Right ventricle myocardium inferior (tissue), 1 donor: ENCODE measurements at regions not wholly inside any gene's neighbourhood (a gene's known extent, or its start where the extent isn't known, plus 50 kb on each side); places are given as distances from the start of the nearest gene placed in this dataset.

Experiments
- ATAC-seq: fragments of 200-7000 bp; cut with Tn5 transposase; one replicate; pipeline ENCODE4 v1.9.1; 2020; ENCODE audit warnings: mild to moderate bottlenecking, moderate library complexity
- DNase-seq: peaks from one replicate; pipeline ENCODE4 v3.0.0; 2021; ENCODE audit errors: missing footprints
- intact Hi-C: fragments of 100-400 bp; cut with DNase I; formaldehyde crosslinking; loops from one replicate; pipeline ENCODE4 v1.11.0; 2022
- donor health status: DM: no; HTN: yes; CAD: no; lungs with severe emphysema.

DNA sequence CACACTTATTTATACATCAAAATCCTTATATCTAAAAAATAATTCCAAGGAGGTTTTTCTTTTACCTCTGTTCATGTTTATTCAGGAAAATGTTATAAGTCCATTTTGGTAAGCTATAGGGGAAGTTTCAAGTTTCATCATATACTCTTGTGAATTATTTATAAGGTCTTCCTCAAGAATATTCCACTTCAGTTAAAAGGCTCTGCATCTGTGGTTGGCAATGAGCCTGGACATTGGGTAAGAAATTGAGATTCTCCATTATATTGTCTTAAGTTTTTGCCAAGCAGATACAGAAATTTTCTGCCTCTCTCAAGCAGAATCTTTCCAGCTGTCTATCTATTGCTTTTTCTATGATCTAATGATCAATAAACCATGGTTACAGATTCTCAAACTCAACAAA lies 641.9 kb downstream of the NLGN4X start:
- DNase-seq (no peak), ATAC-seq (no peak)
- intact Hi-C loops: no loop called here

DNA sequence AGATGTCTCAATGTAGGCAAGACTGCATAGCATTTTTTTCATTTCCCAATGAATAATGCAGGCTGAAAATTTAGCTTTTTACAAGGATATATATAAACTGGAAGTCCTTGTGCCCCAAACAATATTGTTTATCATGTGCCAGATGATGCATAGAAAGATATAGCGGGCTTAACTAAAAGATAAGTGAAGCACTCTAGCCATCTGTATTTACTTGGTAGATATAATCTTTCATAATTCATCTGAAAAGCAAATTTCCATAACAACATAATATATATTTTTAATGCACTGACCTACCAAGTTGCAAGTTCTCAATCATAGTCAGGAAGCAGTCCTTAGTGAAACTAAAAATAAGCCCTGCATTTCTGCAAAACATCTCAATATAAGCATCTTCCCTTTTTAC lies 653.3 kb downstream of the NLGN4X start:
- ATAC-seq (no peak), DNase-seq (no peak)
- intact Hi-C loops: no loop called here

DNA sequence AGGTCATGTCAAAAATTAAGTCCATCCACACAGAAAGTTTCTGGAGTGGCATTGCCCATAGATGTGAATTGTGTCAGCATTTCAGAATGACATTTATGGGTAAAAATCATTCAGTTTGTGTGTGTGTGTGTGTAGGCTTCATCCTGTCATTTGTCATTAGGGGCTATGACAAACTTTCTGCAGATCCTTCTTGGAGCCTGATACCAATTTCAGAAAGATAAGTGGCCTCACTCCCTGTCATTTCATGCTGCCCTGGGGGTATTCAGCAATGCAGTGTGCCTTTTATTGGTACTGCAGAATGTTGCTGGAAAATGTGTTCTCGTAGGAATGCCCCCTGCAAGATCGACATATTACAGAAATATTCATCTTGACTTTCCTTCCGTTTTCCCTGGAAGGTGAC lies 659.7 kb downstream of the NLGN4X start:
- DNase-seq: no peak
- intact Hi-C loops: no loop called here
- no peak for ATAC-seq

DNA sequence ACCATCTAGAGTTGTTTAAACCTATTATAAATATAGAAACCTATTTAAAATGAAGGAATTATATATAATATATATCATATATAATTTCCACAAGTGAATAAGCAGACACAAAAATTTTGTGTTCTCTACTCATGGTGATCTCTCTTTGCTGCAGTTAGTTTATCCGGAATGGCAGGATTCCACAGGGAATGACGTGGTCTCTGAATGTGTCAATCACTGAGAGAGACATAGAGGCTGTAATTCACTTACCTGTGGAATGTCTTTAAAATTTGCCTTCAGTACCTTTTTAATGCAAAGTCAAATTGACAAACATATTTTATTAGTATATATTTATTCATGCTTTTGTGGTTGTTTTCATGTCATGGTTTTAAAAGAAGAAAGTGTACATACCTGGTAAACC lies 669.3 kb downstream of the NLGN4X start:
- intact Hi-C loops: no loop called here
- ATAC-seq (no peak), DNase-seq (no peak)

DNA sequence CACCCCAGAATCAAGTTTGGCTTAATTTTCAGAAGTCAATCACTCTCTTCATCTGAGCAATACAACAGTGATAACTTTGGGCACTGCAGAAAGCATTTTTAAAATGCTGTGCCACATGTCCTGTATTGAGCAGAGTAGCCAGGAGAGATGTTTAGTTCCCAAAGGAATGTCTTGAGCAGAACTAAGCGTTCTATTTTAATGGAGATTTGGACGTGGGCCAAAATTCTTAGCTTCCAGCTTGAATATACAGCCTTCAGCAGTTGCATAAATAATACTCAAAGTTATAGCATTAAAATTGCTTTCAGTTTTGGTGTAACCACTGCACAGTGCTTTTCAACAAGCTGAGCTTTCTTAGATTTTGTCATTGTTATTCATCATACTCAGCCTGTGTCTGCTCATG lies 679.2 kb downstream of the NLGN4X start:
- ATAC-seq (no peak), DNase-seq (no peak)
- intact Hi-C loops: no loop called here

DNA sequence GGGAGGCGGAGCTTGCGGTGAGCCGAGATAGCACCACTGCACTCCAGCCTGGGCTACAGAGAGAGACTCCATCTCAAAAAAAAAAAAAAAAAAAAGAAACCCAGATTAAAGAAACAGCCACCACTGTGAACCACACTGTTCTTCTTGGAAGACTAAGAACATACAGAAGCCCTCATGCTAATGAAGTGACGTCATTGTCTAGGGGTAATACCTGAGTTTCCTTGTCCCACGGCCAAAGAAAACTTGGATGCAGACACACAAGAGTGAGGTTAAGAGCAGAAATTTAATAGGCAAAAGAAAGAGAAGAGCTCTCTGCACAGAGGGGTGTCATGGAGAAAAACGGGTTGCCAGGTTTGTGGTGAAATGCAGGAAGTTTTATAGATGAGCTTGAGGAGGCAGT lies 691.6 kb downstream of the NLGN4X start:
- no peak for DNase-seq
- intact Hi-C loops: no loop called here
- no peak for ATAC-seq

DNA sequence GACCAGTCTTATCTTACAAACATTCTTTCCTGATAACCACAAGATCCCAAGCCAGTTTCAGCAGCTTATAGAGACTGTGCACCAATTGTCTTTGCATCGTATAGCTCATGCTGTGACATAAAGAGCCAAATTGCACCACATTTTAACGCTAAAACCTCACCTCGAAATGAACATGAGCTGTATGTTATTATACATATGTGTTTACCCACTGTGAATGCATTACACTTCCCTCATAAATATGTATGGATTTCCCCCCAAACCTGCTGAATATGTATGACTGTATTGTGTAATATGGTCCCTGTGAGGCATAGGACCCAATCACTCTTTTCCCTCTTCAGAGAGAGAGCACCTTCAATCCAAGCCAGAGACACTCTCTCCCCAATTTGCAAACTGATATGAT lies 692.4 kb downstream of the NLGN4X start:
- no peak for ATAC-seq
- DNase-seq: no peak
- intact Hi-C loops: no loop called here

DNA sequence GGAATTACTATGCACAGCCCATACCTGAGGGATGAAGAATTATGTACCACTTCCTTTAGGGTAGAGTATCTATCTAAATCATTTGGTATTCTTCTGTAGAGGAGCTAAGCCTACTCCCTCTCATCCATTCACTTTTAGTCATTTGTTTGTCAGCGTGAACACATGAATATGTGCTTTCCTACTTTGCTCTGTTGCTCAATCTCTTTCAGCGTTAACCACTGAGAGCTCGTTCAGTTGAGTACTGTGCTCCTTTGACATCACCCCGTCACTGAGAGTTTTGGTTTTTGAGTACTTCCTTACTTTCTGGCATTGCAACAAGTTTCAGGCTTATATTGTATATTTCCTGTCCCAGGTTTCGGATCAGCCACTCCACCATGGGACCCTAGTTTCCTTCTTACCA lies 700.6 kb downstream of the NLGN4X start:
- intact Hi-C loops: no loop called here
- no peak for ATAC-seq
- DNase-seq: no peak

DNA sequence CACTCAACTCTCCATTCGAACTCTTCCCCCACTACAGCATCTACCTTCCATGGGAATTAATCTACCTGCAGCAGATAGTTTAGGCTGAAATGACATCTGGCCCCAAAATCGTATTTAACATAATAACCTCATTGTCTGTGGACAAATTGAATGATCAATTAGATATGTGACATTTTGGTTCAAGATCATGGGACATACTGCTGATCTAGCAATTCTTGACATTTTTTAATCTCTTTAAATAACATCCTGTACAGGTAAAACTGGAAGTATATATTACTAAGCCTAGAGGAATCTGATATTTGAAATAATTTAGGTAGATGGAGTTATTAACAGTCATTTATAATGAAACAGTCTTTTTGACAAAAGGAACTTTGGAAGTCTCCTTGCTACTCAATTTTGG lies 702.5 kb downstream of the NLGN4X start:
- ATAC-seq (no peak), DNase-seq (no peak)
- intact Hi-C loops: no loop called here

DNA sequence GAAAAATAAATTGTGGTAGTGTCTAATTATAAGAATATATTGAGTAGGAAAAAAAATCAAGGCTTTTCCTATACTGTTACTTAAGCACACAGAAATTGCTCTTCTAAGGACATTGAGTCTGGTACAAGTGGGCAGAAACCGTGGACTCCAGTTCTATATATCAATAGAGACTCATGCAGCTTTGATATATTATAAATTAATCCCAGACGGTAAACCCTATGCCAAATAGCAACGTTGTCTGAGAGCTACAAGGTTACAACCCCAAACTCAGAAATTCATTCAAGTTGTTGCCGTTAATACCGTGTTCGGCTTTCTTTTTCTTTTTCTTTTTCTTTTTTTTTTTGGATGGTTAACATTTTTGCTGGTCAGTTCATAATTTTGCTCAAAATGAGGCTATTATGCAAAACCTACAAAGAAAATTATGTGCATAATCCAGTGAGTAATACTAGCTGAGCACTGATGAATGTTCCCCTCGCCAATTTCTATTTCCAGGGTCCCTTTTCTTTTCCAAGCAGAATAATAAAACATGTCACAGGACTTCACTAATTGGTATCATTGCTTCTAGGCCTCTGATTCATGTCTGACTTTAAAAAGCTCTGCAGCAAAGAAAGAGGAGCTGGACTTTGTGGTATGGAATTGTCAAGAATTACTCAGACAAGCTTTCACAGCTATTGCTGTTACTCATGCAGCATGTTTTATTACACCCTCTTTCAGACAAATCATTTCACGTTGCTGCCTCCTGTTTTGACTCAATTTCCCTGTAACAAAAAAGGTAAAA lies 737.7 kb downstream of the NLGN4X start:
- intact Hi-C loops: no loop called here
- no peak for DNase-seq
- ATAC-seq: no peak

DNA sequence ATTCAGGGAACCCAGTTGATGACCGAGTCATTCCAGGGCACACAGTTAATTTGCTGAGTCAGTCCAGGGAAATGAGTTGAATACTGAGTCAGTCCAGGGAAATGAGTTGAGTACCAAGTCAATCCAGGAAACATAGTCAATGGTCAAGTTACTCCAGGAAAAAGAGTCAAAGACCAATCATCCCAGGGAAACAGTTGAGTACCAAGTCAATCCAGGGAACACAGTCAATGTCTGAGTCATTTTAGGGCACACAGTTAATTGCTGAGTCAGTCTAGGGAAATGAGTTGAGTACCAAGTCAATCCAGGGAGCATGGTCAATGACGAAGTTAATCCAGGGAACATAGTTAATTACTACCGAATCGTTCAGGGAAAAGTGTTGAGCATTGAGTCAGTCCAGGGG lies 754.4 kb downstream of the NLGN4X start:
- DNase-seq (no peak), ATAC-seq (no peak)
- intact Hi-C loops: no loop called here

DNA sequence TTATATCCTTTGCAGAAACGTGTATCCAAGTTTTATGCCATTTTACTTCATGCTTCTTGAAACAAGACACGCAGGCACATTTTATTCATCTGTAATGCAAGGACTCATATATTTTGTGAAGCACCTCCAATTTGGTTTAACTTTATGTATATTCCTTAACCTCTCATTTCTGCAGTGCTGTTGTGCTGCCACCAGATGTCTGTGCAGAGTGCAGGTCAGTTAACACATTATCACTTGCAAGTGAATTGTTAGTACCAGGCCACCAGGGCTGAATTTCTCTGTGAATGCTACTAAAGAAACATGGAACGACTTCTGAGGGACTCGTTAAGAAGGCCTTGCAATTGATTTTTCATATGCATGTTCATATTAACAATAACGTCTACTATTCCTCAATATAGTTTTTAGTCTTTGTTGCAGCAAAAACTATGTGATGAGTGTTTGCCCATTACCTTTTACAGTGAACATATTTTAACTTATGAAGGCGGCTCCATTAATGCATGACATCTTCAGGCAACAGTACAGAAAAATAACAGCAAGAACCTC lies 770.3 kb downstream of the NLGN4X start:
- ATAC-seq: no peak

DNA sequence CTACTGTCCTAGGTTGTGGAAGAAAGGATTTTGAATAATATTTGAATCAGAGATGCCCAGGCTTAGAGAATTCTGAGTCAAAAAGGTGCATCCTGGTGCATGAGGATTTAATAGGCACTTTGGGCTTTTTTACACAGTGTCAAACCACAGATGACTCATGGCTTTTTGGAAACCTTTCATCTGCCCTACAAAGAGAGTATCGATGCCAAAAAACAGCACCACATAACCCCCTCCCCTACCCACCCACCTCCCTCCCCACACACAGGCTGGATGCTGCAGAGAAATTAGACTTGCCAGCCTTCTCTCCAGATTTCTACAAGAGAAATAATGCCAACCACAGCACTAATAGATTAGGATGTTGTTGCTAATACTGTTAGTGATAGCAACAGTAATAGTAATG lies 779.3 kb downstream of the NLGN4X start:
- no peak for DNase-seq
- no peak for ATAC-seq
- intact Hi-C loops: no loop called here

More for the DNA sequence above, 770.3 kb downstream of the NLGN4X start:
- DNase-seq: no peak
- intact Hi-C loops: no loop called here

DNA sequence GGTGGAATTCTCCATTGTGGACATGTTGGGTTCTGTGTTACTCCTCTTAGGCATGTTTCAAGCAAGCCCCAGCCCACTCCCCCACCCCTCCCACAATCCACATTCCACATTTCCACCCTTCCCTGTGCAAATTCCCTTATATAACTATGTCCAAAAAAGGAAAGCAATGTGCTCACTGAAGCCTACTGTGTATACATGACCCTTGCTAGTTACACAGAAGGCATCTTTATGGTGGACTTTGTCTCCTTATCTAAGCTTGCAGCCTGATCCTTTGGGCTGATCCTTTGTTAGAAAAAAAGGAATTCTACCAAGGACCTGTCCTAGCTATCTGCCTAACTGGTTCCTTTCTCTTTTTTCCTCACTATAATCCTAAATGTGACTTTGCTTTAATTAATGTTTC lies 796.8 kb downstream of the NLGN4X start:
- DNase-seq (no peak), ATAC-seq (no peak)
- intact Hi-C loops: no loop called here

DNA sequence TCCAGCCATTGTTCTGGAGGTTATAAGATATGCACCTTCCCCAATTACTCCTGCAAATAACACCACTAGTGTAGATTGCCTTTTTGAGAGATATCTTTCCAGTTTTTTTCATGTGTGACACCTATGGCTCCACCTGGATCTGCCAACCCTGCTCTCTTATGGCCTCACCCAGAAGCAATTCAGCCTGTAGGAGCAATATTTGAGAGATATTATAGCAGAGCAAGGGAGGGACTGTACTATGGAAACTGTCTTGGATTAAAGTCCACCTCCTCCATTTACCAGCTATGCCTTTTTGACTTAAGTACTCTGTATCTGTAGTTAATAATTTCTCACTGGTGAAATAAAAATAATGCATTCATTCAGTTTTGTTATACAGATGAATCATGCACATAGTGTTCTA lies 803.5 kb downstream of the NLGN4X start:
- ATAC-seq (no peak), DNase-seq (no peak)
- intact Hi-C loops: no loop called here

DNA sequence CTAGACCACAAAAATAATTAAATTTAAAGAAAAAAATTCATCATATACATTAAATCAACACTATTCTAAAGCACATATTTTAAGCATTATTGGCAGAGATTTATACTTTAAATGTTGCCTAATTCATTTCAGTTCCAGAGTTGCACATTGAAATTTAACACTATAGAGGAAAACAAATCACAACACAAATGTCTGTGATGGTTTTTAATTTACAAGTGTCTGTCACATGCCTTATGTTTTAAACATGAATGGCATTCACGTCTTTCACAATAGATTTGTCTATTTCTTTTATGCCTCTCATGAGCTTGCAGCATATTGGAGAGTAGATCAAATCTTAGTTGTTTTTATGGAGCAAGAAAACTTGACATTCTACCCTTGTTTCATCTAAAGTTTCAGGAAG lies 811.3 kb downstream of the NLGN4X start:
- ATAC-seq: no peak
- intact Hi-C loops: no loop called here
- no peak for DNase-seq

DNA sequence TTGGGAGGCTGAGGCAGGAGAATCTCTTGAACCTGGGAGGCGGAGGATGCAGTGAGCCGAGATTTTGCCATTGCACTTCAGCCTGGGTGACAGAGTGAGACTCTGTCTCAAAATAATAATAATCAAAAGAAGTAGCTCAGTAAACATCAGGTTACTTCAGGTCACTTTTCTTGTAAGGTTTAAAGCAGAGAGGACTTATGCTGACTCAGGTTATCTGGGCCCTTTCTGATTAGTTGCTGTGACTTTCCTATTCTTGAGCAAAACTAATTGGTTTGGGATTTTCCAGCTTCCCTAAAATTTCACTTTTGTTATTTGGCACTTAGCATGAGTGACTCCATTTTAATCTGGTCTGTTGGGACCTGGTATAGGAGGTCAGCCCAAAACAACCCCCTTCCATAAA lies 812.9 kb downstream of the NLGN4X start:
- DNase-seq (no peak), ATAC-seq (no peak)
- intact Hi-C loops: no loop called here

DNA sequence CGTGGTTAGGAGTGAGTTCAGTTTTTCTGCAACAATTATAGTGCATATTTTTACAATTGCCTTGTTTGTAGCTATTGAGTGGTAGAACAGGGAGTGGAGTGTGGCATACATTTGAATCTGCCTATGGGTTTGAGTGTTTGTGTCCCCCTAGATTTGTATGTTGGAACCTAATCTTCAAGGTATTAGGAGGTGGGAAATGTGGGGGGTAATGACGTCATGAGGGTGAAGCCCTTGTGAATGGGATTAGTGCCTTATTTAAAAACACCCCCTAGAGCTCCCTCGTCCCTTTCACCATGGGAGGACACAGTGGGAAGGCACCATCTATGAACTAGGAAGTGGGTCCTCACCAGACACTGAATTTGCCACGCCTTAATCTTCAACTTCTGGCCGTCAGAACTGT lies 819.6 kb downstream of the NLGN4X start:
- DNase-seq (no peak), ATAC-seq (no peak)
- intact Hi-C loops: no loop called here

DNA sequence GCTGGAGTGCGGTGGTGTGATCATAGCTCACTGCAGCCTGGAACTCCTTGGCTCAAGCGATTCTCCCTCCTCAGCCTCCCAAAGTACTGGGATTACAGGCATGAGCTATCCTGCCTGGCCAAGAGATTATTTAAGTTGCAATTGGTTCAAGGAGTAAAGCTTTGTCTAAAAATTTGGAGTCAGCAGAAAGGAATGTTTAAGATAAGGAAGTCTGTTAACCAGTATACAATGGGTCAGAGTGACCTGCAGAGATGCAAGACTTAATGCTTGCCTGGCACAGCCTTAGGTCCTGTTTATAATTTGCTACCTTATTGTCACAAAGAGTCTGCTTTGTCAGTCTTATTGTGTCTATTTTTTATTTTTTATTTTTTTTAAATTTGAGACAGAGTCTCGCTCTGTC lies 826.2 kb downstream of the NLGN4X start:
- intact Hi-C loops: no loop called here
- DNase-seq (no peak), ATAC-seq (no peak)

DNA sequence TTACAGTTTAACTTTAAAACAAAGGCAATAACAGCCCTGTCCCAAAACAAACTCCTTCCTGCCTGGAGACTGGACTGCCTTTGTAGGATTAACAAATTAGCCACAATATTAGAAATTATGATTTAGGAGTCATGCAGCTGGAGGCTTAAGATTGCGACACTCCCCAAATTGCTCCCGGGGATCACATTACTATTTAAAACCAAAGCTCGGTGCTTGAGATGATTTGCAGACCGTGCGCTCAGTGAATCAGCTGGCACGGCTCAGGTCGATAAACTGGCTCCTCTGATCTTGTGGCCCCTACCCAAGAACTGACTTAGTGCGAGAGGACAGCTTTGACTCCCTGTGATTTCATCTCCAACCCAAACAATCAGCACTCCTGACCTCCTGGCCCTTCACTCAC lies 829.3 kb downstream of the NLGN4X start:
- no peak for DNase-seq
- no peak for ATAC-seq
- intact Hi-C loops: no loop called here

DNA sequence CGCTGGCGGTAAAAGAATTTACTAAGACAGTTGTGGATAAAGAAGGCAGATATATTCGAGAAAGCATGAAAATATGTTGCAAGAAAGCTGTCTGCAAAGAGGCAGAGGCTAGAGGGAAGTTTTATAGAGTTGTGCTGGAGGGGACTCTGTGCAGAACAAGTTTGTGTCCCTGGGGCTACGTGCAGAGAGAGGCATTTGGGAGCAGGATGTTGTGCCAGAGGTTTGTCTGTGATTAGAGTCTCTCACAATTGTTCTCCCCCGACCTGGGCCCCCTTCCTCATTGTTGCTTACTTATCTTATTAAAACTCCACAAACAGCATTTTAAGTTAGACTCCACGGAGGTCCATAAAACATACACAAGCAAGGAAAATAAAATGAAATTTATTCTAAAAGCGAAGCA lies 831.3 kb downstream of the NLGN4X start:
- ATAC-seq (no peak), DNase-seq (no peak)
- intact Hi-C loops: no loop called here
